MM.1S (cell line): ENCODE measurements at regions not wholly inside any gene's neighbourhood (a gene's known extent, or its start where the extent isn't known, plus 50 kb on each side); places are given as distances from the start of the nearest gene placed in this dataset.

ENCODE experiments used
- DNase-seq: peaks from one replicate; pipeline ENCODE4 v3.0.0-alpha.2; 2015
- H2AFZ ChIP-seq: fragments of 300-600 bp; sonication (generic); 2 replicates; pipeline ENCODE4 v1.6.0; 2016; ENCODE audit warnings: antibody characterized with exemption, low read length
- H3F3A ChIP-seq: fragments of 300-600 bp; sonication (generic); 2 replicates; pipeline ENCODE4 v1.6.1; 2016; ENCODE audit warnings: mild to moderate bottlenecking, antibody characterized with exemption, low read length, moderate library complexity, mixed read lengths; ENCODE audit not compliant: insufficient read depth
- H3K27ac ChIP-seq: fragments of 300-600 bp; sonication (generic); 2 replicates; pipeline ENCODE4 v1.5.1; 2016; ENCODE audit warnings: mild to moderate bottlenecking, low read length
- H3K27me3 ChIP-seq: fragments of 300-600 bp; sonication (generic); replicated peaks from 2 replicates; pipeline ENCODE4 v1.6.0; 2016; ENCODE audit warnings: low read length; ENCODE audit not compliant: insufficient read depth
- H3K36me3 ChIP-seq: fragments of 300-600 bp; sonication (generic); replicated peaks from 2 replicates; pipeline ENCODE4 v1.6.1; 2016; ENCODE audit warnings: mild to moderate bottlenecking, low read length, mixed read lengths; ENCODE audit not compliant: insufficient read depth
- H3K4me1 ChIP-seq: fragments of 300-600 bp; sonication (generic); 2 replicates; pipeline ENCODE4 v1.6.1; 2016; ENCODE audit warnings: low read length, mixed read lengths
- H3K4me2 ChIP-seq: fragments of 300-600 bp; sonication (generic); 2 replicates; pipeline ENCODE4 v1.6.0; 2016; ENCODE audit warnings: low read depth, low read length
- H3K4me3 ChIP-seq: fragments of 300-600 bp; sonication (generic); 2 replicates; pipeline ENCODE4 v1.5.1; 2016; ENCODE audit warnings: low read length, mixed read lengths
- H3K79me2 ChIP-seq: fragments of 300-600 bp; sonication (generic); 2 replicates; pipeline ENCODE4 v1.6.1; 2016; ENCODE audit warnings: mixed run types, low read length, mixed read lengths
- H3K9ac ChIP-seq: fragments of 300-600 bp; sonication (generic); 2 replicates; pipeline ENCODE4 v1.6.1; 2016; ENCODE audit warnings: low read length, mixed read lengths
- H3K9me2 ChIP-seq: fragments of 300-600 bp; sonication (generic); replicated peaks from 2 replicates; pipeline ENCODE4 v1.6.1; 2016; ENCODE audit warnings: mild to moderate bottlenecking, low read length, mixed read lengths; ENCODE audit not compliant: insufficient read depth
- H3K9me3 ChIP-seq: fragments of 300-600 bp; sonication (generic); replicated peaks from 2 replicates; pipeline ENCODE4 v1.6.1; 2016; ENCODE audit warnings: mild to moderate bottlenecking, low read length, mixed read lengths; ENCODE audit not compliant: insufficient read depth
- H4K20me1 ChIP-seq: fragments of 300-600 bp; sonication (generic); 2 replicates; pipeline ENCODE4 v1.6.1; 2016; ENCODE audit warnings: mild to moderate bottlenecking, low read length, moderate library complexity, mixed read lengths; ENCODE audit not compliant: insufficient read depth
- EZH2 ChIP-seq: fragments of 300-600 bp; sonication (generic); optimal IDR thresholded peaks from 2 replicates; pipeline ENCODE3; 2017; ENCODE audit warnings: low read depth, mild to moderate bottlenecking, antibody characterized with exemption, low read length, mixed read lengths
- EZH2phosphoT487 ChIP-seq: fragments of 300-600 bp; sonication (generic); IDR thresholded peaks from 2 replicates; pipeline ENCODE4 v1.6.1; 2018; ENCODE audit warnings: antibody characterized with exemption, low read length
- TF ChIP-seq, protein P1 (sequence below): fragments of 300-600 bp; sonication (generic); IDR thresholded peaks from 2 replicates; pipeline ENCODE4 v1.5.1; 2016; ENCODE audit warnings: antibody characterized with exemption, low read length, mixed read lengths

DNA sequence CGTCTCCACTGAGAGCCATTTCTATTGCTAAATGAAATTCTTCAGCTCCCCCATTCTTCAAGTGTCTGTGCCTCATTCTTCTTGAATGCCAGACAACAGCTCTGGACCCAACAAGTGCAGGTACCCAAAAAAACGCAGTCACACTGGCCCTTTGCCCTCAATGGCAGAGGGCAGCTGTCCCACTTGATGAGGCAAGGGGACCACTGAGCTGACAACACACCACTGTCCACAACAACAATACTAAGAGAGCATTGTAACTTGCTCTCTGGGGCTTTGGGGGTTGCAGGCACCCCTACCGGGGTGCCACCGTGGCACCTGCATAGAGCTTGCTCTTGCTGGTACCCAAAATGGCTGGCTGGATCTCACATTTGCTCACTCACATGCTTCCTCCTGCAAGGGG is 827.0 kb upstream of the DDX18 start:
- no peaks in the 10 kb centered on the region for H3K27me3 ChIP-seq
- TF ChIP-seq, protein P1, sequence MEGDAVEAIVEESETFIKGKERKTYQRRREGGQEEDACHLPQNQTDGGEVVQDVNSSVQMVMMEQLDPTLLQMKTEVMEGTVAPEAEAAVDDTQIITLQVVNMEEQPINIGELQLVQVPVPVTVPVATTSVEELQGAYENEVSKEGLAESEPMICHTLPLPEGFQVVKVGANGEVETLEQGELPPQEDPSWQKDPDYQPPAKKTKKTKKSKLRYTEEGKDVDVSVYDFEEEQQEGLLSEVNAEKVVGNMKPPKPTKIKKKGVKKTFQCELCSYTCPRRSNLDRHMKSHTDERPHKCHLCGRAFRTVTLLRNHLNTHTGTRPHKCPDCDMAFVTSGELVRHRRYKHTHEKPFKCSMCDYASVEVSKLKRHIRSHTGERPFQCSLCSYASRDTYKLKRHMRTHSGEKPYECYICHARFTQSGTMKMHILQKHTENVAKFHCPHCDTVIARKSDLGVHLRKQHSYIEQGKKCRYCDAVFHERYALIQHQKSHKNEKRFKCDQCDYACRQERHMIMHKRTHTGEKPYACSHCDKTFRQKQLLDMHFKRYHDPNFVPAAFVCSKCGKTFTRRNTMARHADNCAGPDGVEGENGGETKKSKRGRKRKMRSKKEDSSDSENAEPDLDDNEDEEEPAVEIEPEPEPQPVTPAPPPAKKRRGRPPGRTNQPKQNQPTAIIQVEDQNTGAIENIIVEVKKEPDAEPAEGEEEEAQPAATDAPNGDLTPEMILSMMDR = no peak
- no peak for TF ChIP-seq EZH2phosphoT487
- TF ChIP-seq EZH2 = no peak
- no peaks in the 10 kb centered on the region for H3K9me2 ChIP-seq
- H3F3A ChIP-seq = no peaks in the 10 kb centered on the region
- DNase-seq = no peak
- H3K4me1 ChIP-seq = no peaks in the 10 kb centered on the region
- H3K9me3 ChIP-seq = no peaks in the 10 kb centered on the region
- no peak overlapping the region for H3K4me3 ChIP-seq
- no peaks in the 10 kb centered on the region for H3K36me3 ChIP-seq
- no peak overlapping the region for H3K4me2 ChIP-seq
- H3K27ac ChIP-seq = no peak overlapping the region
- H4K20me1 ChIP-seq = no peaks in the 10 kb centered on the region
- no peak overlapping the region for H2AFZ ChIP-seq
- H3K79me2 ChIP-seq = no peaks in the 10 kb centered on the region
- H3K9ac ChIP-seq = no peak overlapping the region

DNA sequence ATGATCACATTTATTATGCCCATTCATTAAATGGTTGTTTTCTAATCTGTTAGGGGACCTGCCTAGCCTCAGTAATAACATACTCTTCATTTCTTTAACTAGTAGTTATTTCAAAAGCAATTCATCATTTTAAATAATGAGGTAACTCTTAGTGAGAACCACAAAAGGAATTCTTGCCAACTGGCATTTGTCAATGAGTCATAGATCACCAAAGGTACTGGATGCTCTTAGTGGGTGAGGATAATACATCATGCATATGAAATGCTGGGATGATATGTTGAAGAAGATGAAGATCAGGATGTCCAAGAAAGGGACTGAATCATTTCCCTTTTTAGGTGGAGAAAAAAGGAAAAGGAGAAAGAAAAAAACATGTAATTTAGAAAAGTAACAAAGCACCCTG is 826.2 kb upstream of the DDX18 start:
- no peak overlapping the region for H3K27ac ChIP-seq
- no peaks in the 10 kb centered on the region for H3K9me3 ChIP-seq

DNA sequence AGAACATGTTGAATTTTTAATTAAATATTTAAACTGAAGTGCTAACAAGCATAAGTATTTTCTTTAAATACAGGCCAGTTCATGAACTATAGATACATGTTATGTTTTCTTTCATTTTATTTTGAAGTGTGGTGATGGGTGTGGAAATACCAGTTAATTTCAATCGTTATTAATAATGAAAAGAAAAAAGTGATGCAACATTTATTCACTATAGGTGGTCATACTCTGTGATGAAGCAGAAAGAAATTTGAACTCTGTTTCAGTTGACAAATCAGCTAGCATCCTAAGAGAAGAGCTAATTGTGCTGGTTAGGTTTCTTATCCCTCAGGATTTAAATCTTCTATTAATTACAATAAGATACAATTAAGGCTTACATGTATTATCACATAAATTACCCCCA is 795.1 kb upstream of the DDX18 start:
- no peaks in the 10 kb centered on the region for H3K9me2 ChIP-seq
- H3K9me3 ChIP-seq = no peaks in the 10 kb centered on the region
- no peaks in the 10 kb centered on the region for H3K79me2 ChIP-seq
- H3K4me2 ChIP-seq = no peak overlapping the region
- no peaks in the 10 kb centered on the region for H3K36me3 ChIP-seq
- H3K4me1 ChIP-seq = no peaks in the 10 kb centered on the region
- no peak overlapping the region for H2AFZ ChIP-seq
- H3F3A ChIP-seq = no peaks in the 10 kb centered on the region
- H3K27me3 ChIP-seq = no peaks in the 10 kb centered on the region
- no peak overlapping the region for H3K9ac ChIP-seq
- H3K4me3 ChIP-seq = no peak overlapping the region
- DNase-seq = no peak
- no peaks in the 10 kb centered on the region for H4K20me1 ChIP-seq
- TF ChIP-seq EZH2phosphoT487 (no peak), EZH2 (no peak)
- TF ChIP-seq, protein P1 = no peak
- no peak overlapping the region for H3K27ac ChIP-seq

More for the DNA sequence above, 826.2 kb upstream of the DDX18 start:
- H3K4me3 ChIP-seq = no peak overlapping the region
- H3F3A ChIP-seq = no peaks in the 10 kb centered on the region
- H3K27me3 ChIP-seq = no peaks in the 10 kb centered on the region
- H3K36me3 ChIP-seq = no peaks in the 10 kb centered on the region
- no peaks in the 10 kb centered on the region for H4K20me1 ChIP-seq
- TF ChIP-seq EZH2phosphoT487 = no peak
- TF ChIP-seq EZH2 = no peak
- TF ChIP-seq, protein P1 = no peak
- no peaks in the 10 kb centered on the region for H3K4me1 ChIP-seq
- DNase-seq = no peak
- H3K9ac ChIP-seq = no peak overlapping the region
- H3K4me2 ChIP-seq = no peak overlapping the region
- H3K9me2 ChIP-seq = no peaks in the 10 kb centered on the region
- H2AFZ ChIP-seq = no peak overlapping the region
- H3K79me2 ChIP-seq = no peaks in the 10 kb centered on the region
